GM23338 (cell line): ENCODE measurements at regions not wholly inside any gene's neighbourhood (a gene's known extent, or its start where the extent isn't known, plus 50 kb on each side); places are given as distances from the start of the nearest gene placed in this dataset.

Source experiments
- ATAC-seq: fragments of 200-7000 bp; cut with Tn5 transposase; 3 replicates; pipeline ENCODE4 v1.9.1; 2020
- DNase-seq: peaks from one replicate; pipeline ENCODE4 v3.0.0-alpha.2; 2015; ENCODE audit warnings: low spot score
- H2AFZ ChIP-seq: fragments of 200-600 bp; sonication (generic); 2 replicates; pipeline ENCODE4 v1.8.0; 2016; ENCODE audit warnings: antibody characterized with exemption, mild to moderate bottlenecking, moderate library complexity
- H3F3A ChIP-seq: fragments of 200-600 bp; sonication (generic); replicated peaks from 2 replicates; pipeline ENCODE4 v1.8.0; 2017; ENCODE audit warnings: antibody characterized with exemption, mixed run types, low read depth
- H3K27ac ChIP-seq: fragments of 200-600 bp; sonication (generic); 2 replicates; pipeline ENCODE4 v1.6.1; 2016; ENCODE audit warnings: low read depth
- H3K27me3 ChIP-seq: fragments of 200-600 bp; sonication (generic); 2 replicates; pipeline ENCODE4 v1.8.0; 2016; ENCODE audit warnings: mild to moderate bottlenecking, mixed run types, moderate library complexity; ENCODE audit not compliant: insufficient read depth
- H3K36me3 ChIP-seq: fragments of 200-600 bp; sonication (generic); 2 replicates; pipeline ENCODE4 v1.8.0; 2016; ENCODE audit warnings: mild to moderate bottlenecking; ENCODE audit not compliant: insufficient read depth
- H3K4me1 ChIP-seq: fragments of 200-600 bp; sonication (generic); 2 replicates; pipeline ENCODE4 v1.8.0; 2016; ENCODE audit warnings: mild to moderate bottlenecking, moderate library complexity; ENCODE audit not compliant: insufficient read depth
- H3K4me2 ChIP-seq: fragments of 200-600 bp; sonication (generic); 2 replicates; pipeline ENCODE4 v1.7.1; 2017; ENCODE audit warnings: mixed run types
- H3K4me3 ChIP-seq: fragments of 200-600 bp; sonication (generic); 2 replicates; pipeline ENCODE4 v1.6.1; 2016; ENCODE audit warnings: mixed run types
- H3K79me2 ChIP-seq: fragments of 200-600 bp; sonication (generic); replicated peaks from 2 replicates; pipeline ENCODE4 v1.8.0; 2017; ENCODE audit warnings: mild to moderate bottlenecking; ENCODE audit not compliant: insufficient read depth
- H3K9me2 ChIP-seq: fragments of 200-600 bp; sonication (generic); 2 replicates; pipeline ENCODE4 v1.8.0; 2017; ENCODE audit not compliant: insufficient read depth
- H4K20me1 ChIP-seq: fragments of 200-600 bp; sonication (generic); replicated peaks from 2 replicates; pipeline ENCODE4 v1.8.0; 2017; ENCODE audit warnings: mild to moderate bottlenecking; ENCODE audit not compliant: insufficient read depth
- H3K27ac Mint-ChIP-seq: 2 replicates; pipeline ENCODE4 v1.8.0; 2020; ENCODE audit warnings: inconsistent platforms, mild to moderate bottlenecking, moderate library complexity, mixed read lengths
- H3K27me3 Mint-ChIP-seq: 3 replicates; pipeline ENCODE4 v1.8.0; 2022; ENCODE audit warnings: low read depth, mild to moderate bottlenecking, moderate library complexity, mixed read lengths, inconsistent platforms; ENCODE audit not compliant: insufficient read depth, poor library complexity
- H3K36me3 Mint-ChIP-seq: 3 replicates; pipeline ENCODE4 v1.8.0; 2021; ENCODE audit warnings: low read depth, mild to moderate bottlenecking, inconsistent platforms, moderate library complexity, mixed read lengths
- H3K4me1 Mint-ChIP-seq: 3 replicates; pipeline ENCODE4 v1.8.0; 2020; ENCODE audit warnings: mild to moderate bottlenecking, inconsistent platforms, mixed read lengths
- H3K4me3 Mint-ChIP-seq: 3 replicates; pipeline ENCODE4 v1.8.0; 2021; ENCODE audit warnings: moderate library complexity, mild to moderate bottlenecking, inconsistent platforms, mixed read lengths
- H3K9me3 Mint-ChIP-seq: 3 replicates; pipeline ENCODE4 v1.8.0; 2020; ENCODE audit warnings: moderate library complexity, mild to moderate bottlenecking, inconsistent platforms, mixed read lengths
- CREB1 ChIP-seq: fragments of 250-450 bp; sonication (Bioruptor Pico); IDR thresholded peaks from 2 replicates; pipeline ENCODE4 v1.5.0; 2020; ENCODE audit warnings: low read depth, mild to moderate bottlenecking, moderate library complexity
- EZH2 ChIP-seq: fragments of 200-600 bp; sonication (generic); IDR thresholded peaks from one replicate; pipeline ENCODE4 v1.8.0; 2017; ENCODE audit warnings: antibody characterized with exemption, mild to moderate bottlenecking, low read depth; ENCODE audit not compliant: unreplicated experiment
- EZH2phosphoT487 ChIP-seq: fragments of 200-600 bp; sonication (generic); IDR thresholded peaks from one replicate; pipeline ENCODE4 v1.8.1; 2018; ENCODE audit warnings: antibody characterized with exemption; ENCODE audit not compliant: unreplicated experiment
- JUNB ChIP-seq: IDR thresholded peaks from one replicate; pipeline ENCODE4 v1.6.1; 2016; ENCODE audit warnings: antibody characterized with exemption; ENCODE audit not compliant: unreplicated experiment
- NANOG ChIP-seq: IDR thresholded peaks from 2 replicates; pipeline ENCODE4 v1.6.1; 2016; ENCODE audit warnings: antibody characterized with exemption, borderline replicate concordance
- STAT1 ChIP-seq: IDR thresholded peaks from one replicate; pipeline ENCODE4 v1.6.1; 2016; ENCODE audit warnings: antibody characterized with exemption; ENCODE audit not compliant: unreplicated experiment
- ZNF331 ChIP-seq: fragments of 250-450 bp; sonication (Bioruptor Pico); IDR thresholded peaks from 2 replicates; pipeline ENCODE4 v1.5.0; 2020; ENCODE audit warnings: low read depth, mild to moderate bottlenecking, moderate library complexity
- ZNF462 ChIP-seq: fragments of 250-450 bp; sonication (Bioruptor Pico); IDR thresholded peaks from 2 replicates; pipeline ENCODE4 v1.5.0; 2020; ENCODE audit warnings: mild to moderate bottlenecking, moderate library complexity
- TF ChIP-seq, protein P1 (sequence below): IDR thresholded peaks from 2 replicates; pipeline ENCODE4 v1.6.1; 2016; ENCODE audit warnings: antibody characterized with exemption

DNA sequence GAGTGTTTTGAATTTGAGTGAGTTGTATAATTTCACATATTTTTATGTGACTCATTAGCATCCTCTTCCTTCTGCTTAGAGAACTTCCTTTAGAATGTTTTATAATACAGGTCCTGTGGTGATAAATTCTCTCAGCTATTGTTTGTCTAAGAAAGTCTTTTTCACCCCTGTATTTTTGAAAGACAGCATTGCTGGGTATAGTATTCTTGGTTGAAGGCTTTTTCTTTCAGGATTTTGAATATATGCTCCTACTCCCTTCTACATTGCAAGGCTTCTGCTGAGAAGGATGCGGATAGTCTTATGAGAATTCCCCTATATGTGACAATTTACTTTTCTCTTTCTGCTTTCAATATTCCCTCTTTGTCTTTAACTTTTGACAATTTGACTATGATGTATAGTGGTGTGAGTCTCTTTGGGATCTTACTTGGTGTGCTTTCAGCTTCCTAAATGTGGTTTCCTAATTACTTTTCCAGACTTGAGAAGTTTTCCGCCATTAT, 118.9 kb upstream of the HMGA2 start:
- H3K27me3 Mint-ChIP-seq = peaks cover 2% of the 10 kb centered on the region
- ATAC-seq = no peak
- no peaks in the 10 kb centered on the region for H3F3A ChIP-seq
- H3K4me3 ChIP-seq = no peak overlapping the region
- H3K27me3 ChIP-seq = no peaks in the 10 kb centered on the region
- no peak for DNase-seq
- H3K4me2 ChIP-seq = no peak overlapping the region
- H3K36me3 Mint-ChIP-seq = peaks cover 9% of the 10 kb centered on the region; the same call in 2 of the 3 replicates
- H3K27ac Mint-ChIP-seq = no peak overlapping the region
- H3K27ac ChIP-seq = no peak overlapping the region
- H3K4me1 Mint-ChIP-seq = no peaks in the 10 kb centered on the region
- H3K36me3 ChIP-seq = no peaks in the 10 kb centered on the region
- no peak overlapping the region for H3K4me3 Mint-ChIP-seq
- H4K20me1 ChIP-seq = no peaks in the 10 kb centered on the region
- H3K79me2 ChIP-seq = no peaks in the 10 kb centered on the region
- H3K9me2 ChIP-seq = no peaks in the 10 kb centered on the region
- TF ChIP-seq JUNB (no peak), EZH2phosphoT487 (no peak), ZNF331 (CRISPR knock-in tag) (no peak), ZNF462 (CRISPR knock-in tag) (no peak), STAT1 (no peak), EZH2 (no peak), NANOG (no peak), CREB1 (CRISPR knock-in tag) (no peak)
- TF ChIP-seq, protein P1, sequence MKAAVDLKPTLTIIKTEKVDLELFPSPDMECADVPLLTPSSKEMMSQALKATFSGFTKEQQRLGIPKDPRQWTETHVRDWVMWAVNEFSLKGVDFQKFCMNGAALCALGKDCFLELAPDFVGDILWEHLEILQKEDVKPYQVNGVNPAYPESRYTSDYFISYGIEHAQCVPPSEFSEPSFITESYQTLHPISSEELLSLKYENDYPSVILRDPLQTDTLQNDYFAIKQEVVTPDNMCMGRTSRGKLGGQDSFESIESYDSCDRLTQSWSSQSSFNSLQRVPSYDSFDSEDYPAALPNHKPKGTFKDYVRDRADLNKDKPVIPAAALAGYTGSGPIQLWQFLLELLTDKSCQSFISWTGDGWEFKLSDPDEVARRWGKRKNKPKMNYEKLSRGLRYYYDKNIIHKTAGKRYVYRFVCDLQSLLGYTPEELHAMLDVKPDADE = no peak
- H2AFZ ChIP-seq = no peak overlapping the region
- H3K9me3 Mint-ChIP-seq = peaks cover 26% of the 10 kb centered on the region; the same call in 2 of the 3 replicates
- no peaks in the 10 kb centered on the region for H3K4me1 ChIP-seq
